ENCODE measurements at regions not wholly inside any gene's neighbourhood (a gene's known extent, or its start where the extent isn't known, plus 50 kb on each side); places are given as distances from the start of the nearest gene placed in this dataset.

- Histone ChIP-seq H3K4me1 (peaks cover 0 to 43% (median 26%) of the 10 kb centered on the region in 4 donors), H3K4me3 (no peak overlapping the region), H3K27me3 (no peaks in the 10 kb centered on the region), H3K9me3 (no peaks in the 10 kb centered on the region), H3K36me3 (no peaks in the 10 kb centered on the region), H3K27ac (peak overlapping the region in 1 of 4 donors; percentile 32)
- intact Hi-C loops (cut with DNase I): no loop called here
- 88% methylated on average over 9 of the region's 9 CpGs for WGBS, 2 donors
- TF ChIP-seq EP300 (IDR thresholded peaks at IDR 0.05) (no peak), POLR2AphosphoS5 (IDR thresholded peaks at IDR 0.05) (peak in 1 of 4 donors; percentile 20)
- no peak for DNase-seq
Measured at GRCh38 chr4:123613586-123614344, 217.2 kb downstream of the SPRY1 start.

- Histone ChIP-seq H3K36me3 (no peaks in the 10 kb centered on the region), H3K4me1 (peaks cover 0 to 43% (median 26%) of the 10 kb centered on the region in 4 donors), H3K4me3 (no peak overlapping the region), H3K9me3 (no peaks in the 10 kb centered on the region), H3K27me3 (no peaks in the 10 kb centered on the region), H3K27ac (peak overlapping the region; percentile 48 to 71 (median 56))
- WGBS, 2 donors: 95% methylated on average over 2 of the region's 2 CpGs
- DNase-seq: no peak
- intact Hi-C loops (cut with DNase I): no loop called here
- no peak for TF ChIP-seq EP300 (IDR thresholded peaks at IDR 0.05)
Measured at GRCh38 chr4:123615901-123616300, 219.3 kb downstream of the SPRY1 start.

- no peak overlapping the region for H3K4me3 ChIP-seq
- peaks cover 0 to 51% (median 28%) of the 10 kb centered on the region in 4 donors for H3K4me1 ChIP-seq
- peak overlapping the region; percentile 48 to 71 (median 56) for H3K27ac ChIP-seq
- DNase-seq: peak; percentile 92
- no peaks in the 10 kb centered on the region for H3K9me3 ChIP-seq
- TF ChIP-seq POLR2A (IDR thresholded peaks at IDR 0.05) (no peak), EP300 (IDR thresholded peaks at IDR 0.05) (peak in 3 of 4 donors; percentile 26 to 29 (median 29)), POLR2AphosphoS5 (IDR thresholded peaks at IDR 0.05) (peak; percentile 25 to 84 (median 44))
- H3K36me3 ChIP-seq: no peaks in the 10 kb centered on the region
- no peaks in the 10 kb centered on the region for H3K27me3 ChIP-seq
- WGBS, 2 donors: 22 to 24% methylated on average over 6 of the region's 6 CpGs
- intact Hi-C loops (cut with DNase I): no loop called here
Measured at GRCh38 chr4:123616951-123617461, 220.4 kb downstream of the SPRY1 start.

- H3K4me3 ChIP-seq: no peak overlapping the region
- 93 to 97% methylated on average over 1 of the region's 1 CpG for WGBS, 2 donors
- H3K27ac ChIP-seq: peak overlapping the region in 3 of 4 donors; percentile 48 to 71 (median 51)
Measured at GRCh38 chr4:123617791-123618190, 221.2 kb downstream of the SPRY1 start.

GRCh38 chr4:123618606-123619005 is 222.0 kb downstream of the SPRY1 start:
- Histone ChIP-seq H3K4me1 (peaks cover 0 to 38% (median 20%) of the 10 kb centered on the region in 4 donors), H3K36me3 (no peaks in the 10 kb centered on the region), H3K9me3 (no peaks in the 10 kb centered on the region), H3K4me3 (no peak overlapping the region), H3K27me3 (no peaks in the 10 kb centered on the region), H3K27ac (no peak overlapping the region)
- no peak for DNase-seq
- 89 to 90% methylated on average over 1 of the region's 1 CpG for WGBS, 2 donors
- no peak for TF ChIP-seq POLR2A (IDR thresholded peaks at IDR 0.05)
- TF ChIP-seq POLR2AphosphoS5 (IDR thresholded peaks at IDR 0.05): no peak
- no peak for TF ChIP-seq EP300 (IDR thresholded peaks at IDR 0.05)
- TF ChIP-seq CTCF (IDR thresholded peaks at IDR 0.05): no peak
- intact Hi-C loops (cut with DNase I): no loop called here

More at GRCh38 chr4:123617791-123618190, 221.2 kb downstream of the SPRY1 start:
- H3K36me3 ChIP-seq: no peaks in the 10 kb centered on the region
- intact Hi-C loops (cut with DNase I): no loop called here
- H3K4me1 ChIP-seq: peaks cover 0 to 46% (median 26%) of the 10 kb centered on the region in 4 donors
- no peaks in the 10 kb centered on the region for H3K9me3 ChIP-seq
- no peaks in the 10 kb centered on the region for H3K27me3 ChIP-seq
- TF ChIP-seq POLR2A (IDR thresholded peaks at IDR 0.05) (no peak), POLR2AphosphoS5 (IDR thresholded peaks at IDR 0.05) (no peak), CTCF (IDR thresholded peaks at IDR 0.05) (no peak)
- no peak for DNase-seq

GRCh38 chr4:123619326-123619725 is 222.7 kb downstream of the SPRY1 start:
- Histone ChIP-seq H3K36me3 (no peaks in the 10 kb centered on the region), H3K9me3 (no peaks in the 10 kb centered on the region), H3K27me3 (no peaks in the 10 kb centered on the region), H3K27ac (no peak overlapping the region), H3K4me1 (peaks cover 0 to 33% (median 20%) of the 10 kb centered on the region in 4 donors), H3K4me3 (no peak overlapping the region)
- TF ChIP-seq POLR2A (IDR thresholded peaks at IDR 0.05) (no peak), CTCF (IDR thresholded peaks at IDR 0.05) (no peak), POLR2AphosphoS5 (IDR thresholded peaks at IDR 0.05) (no peak), EP300 (IDR thresholded peaks at IDR 0.05) (no peak)
- 59 to 80% methylated on average over 1 of the region's 1 CpG for WGBS, 2 donors
- DNase-seq: no peak
- intact Hi-C loops (cut with DNase I): no loop called here

Measured in sigmoid colon (tissue), 6 donors.